ENCODE measurements at regions not wholly inside any gene's neighbourhood (a gene's known extent, or its start where the extent isn't known, plus 50 kb on each side); places are given as distances from the start of the nearest gene placed in this dataset.

DNA sequence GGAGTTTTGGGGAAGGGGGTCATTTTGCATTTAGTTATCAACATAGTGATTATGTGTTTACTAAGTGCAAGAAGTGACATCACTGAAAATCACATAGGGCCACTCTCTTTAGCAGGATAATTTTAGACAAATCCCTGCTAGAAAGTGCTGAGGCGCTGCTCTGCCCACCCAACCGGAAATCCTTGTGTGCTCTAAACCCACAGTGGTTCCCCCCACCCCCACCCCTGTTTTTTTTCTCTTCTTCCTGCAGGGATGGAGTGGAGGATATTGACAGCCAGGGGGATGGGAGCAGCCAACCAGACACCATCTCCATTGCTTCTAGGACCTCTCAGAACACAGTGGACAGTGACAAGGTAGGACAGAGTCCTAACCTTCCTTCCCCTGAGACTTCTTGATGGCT, 234.2 kb upstream of the UMPS start:
- H3K9me2 ChIP-seq (replicated peaks; ENCODE audit: insufficient read depth, low read length), result no peaks in the 10 kb centered on the region
- no peaks in the 10 kb centered on the region for H3F3A ChIP-seq (ENCODE audit: insufficient read depth, low read length)
- H3K4me1 ChIP-seq (ENCODE audit: low read length), result peaks cover 3% of the 10 kb centered on the region; the same call in 1 of the 2 replicates
- H3K36me3 ChIP-seq (replicated peaks; ENCODE audit: insufficient read depth, low read length), result no peaks in the 10 kb centered on the region
- H3K9ac ChIP-seq (ENCODE audit: low read length), result no peak overlapping the region
- no peak overlapping the region for H3K4me3 ChIP-seq (ENCODE audit: low read length)
- no peak overlapping the region for H3K4me2 ChIP-seq (ENCODE audit: low read depth, low read length)
- H4K20me1 ChIP-seq (ENCODE audit: insufficient read depth, low read length), result no peaks in the 10 kb centered on the region
- H3K9me3 ChIP-seq (replicated peaks; ENCODE audit: insufficient read depth, low read length), result no peaks in the 10 kb centered on the region
- H2AFZ ChIP-seq (ENCODE audit: low read length), result no peak overlapping the region
- H3K79me2 ChIP-seq (ENCODE audit: low read length), result no peaks in the 10 kb centered on the region
- no peak overlapping the region for H3K27ac ChIP-seq (ENCODE audit: low read length)
- no peak for TF ChIP-seq EZH2phosphoT487 (IDR thresholded peaks at IDR 0.05; ENCODE audit: low read length)
- TF ChIP-seq, protein P1, sequence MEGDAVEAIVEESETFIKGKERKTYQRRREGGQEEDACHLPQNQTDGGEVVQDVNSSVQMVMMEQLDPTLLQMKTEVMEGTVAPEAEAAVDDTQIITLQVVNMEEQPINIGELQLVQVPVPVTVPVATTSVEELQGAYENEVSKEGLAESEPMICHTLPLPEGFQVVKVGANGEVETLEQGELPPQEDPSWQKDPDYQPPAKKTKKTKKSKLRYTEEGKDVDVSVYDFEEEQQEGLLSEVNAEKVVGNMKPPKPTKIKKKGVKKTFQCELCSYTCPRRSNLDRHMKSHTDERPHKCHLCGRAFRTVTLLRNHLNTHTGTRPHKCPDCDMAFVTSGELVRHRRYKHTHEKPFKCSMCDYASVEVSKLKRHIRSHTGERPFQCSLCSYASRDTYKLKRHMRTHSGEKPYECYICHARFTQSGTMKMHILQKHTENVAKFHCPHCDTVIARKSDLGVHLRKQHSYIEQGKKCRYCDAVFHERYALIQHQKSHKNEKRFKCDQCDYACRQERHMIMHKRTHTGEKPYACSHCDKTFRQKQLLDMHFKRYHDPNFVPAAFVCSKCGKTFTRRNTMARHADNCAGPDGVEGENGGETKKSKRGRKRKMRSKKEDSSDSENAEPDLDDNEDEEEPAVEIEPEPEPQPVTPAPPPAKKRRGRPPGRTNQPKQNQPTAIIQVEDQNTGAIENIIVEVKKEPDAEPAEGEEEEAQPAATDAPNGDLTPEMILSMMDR (IDR thresholded peaks at IDR 0.05; ENCODE audit: low read length), result no peak
- TF ChIP-seq EZH2 (optimal IDR thresholded peaks at IDR 0.05; ENCODE audit: low read depth, low read length), result no peak
- no peak for DNase-seq
- no peaks in the 10 kb centered on the region for H3K27me3 ChIP-seq (replicated peaks; ENCODE audit: insufficient read depth, low read length)

DNA sequence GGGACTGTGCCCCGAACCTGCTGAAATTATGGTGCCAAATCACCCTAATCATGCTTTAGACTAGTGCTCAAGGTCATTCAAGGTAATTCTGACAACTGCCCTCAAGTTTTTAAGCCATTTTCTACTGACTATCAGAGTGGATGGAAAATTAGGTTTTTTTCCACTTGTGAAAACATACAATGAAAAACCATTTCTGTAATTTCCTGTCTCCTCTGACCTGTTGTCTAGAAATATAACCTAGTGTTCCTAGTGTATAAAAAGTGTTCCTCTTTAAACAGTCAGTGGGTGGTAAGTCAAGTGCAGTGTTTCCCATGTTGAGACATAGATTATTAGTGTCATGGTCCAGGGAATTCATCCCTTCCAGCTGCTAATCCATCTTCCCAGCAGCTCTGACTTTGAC, 232.8 kb upstream of the UMPS start:
- Histone ChIP-seq H4K20me1 (ENCODE audit: insufficient read depth, low read length) (no peaks in the 10 kb centered on the region), H3K9me3 (replicated peaks; ENCODE audit: insufficient read depth, low read length) (no peaks in the 10 kb centered on the region), H3K9ac (ENCODE audit: low read length) (no peak overlapping the region), H3K4me2 (ENCODE audit: low read depth, low read length) (no peak overlapping the region), H3K27me3 (replicated peaks; ENCODE audit: insufficient read depth, low read length) (no peaks in the 10 kb centered on the region), H3K9me2 (replicated peaks; ENCODE audit: insufficient read depth, low read length) (no peaks in the 10 kb centered on the region), H3F3A (ENCODE audit: insufficient read depth, low read length) (no peaks in the 10 kb centered on the region), H3K4me1 (ENCODE audit: low read length) (peaks cover 3% of the 10 kb centered on the region; the same call in 1 of the 2 replicates), H2AFZ (ENCODE audit: low read length) (no peak overlapping the region), H3K36me3 (replicated peaks; ENCODE audit: insufficient read depth, low read length) (no peaks in the 10 kb centered on the region), H3K4me3 (ENCODE audit: low read length) (no peak overlapping the region), H3K79me2 (ENCODE audit: low read length) (no peaks in the 10 kb centered on the region), H3K27ac (ENCODE audit: low read length) (no peak overlapping the region)
- no peak for DNase-seq
- no peak for TF ChIP-seq EZH2 (optimal IDR thresholded peaks at IDR 0.05; ENCODE audit: low read depth, low read length)
- TF ChIP-seq, protein P1 (IDR thresholded peaks at IDR 0.05; ENCODE audit: low read length), result no peak
- TF ChIP-seq EZH2phosphoT487 (IDR thresholded peaks at IDR 0.05; ENCODE audit: low read length), result no peak

DNA sequence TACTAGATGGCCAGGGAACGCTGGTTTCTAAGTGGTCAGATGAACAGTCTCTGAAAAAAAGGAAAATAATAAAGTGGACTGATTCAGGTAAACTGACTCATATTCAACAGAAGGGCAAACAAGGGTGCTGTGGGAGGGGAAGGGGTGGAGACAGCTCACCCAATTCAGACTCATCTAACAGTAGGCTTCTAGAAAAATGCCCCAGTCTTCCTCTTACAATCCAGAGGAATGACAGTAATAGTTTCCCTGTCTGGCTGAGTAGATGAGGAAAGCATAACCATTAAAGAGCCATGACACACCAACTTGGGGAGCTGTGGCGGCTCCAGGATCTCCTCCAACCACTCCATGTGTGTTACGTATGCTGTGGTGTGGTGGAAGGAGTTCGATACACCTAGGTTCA, 231.4 kb upstream of the UMPS start:
- no peak for DNase-seq
- Histone ChIP-seq H3K9me3 (replicated peaks; ENCODE audit: insufficient read depth, low read length) (no peaks in the 10 kb centered on the region), H2AFZ (ENCODE audit: low read length) (no peak overlapping the region), H4K20me1 (ENCODE audit: insufficient read depth, low read length) (no peaks in the 10 kb centered on the region), H3K9me2 (replicated peaks; ENCODE audit: insufficient read depth, low read length) (no peaks in the 10 kb centered on the region), H3K4me3 (ENCODE audit: low read length) (no peak overlapping the region), H3K27me3 (replicated peaks; ENCODE audit: insufficient read depth, low read length) (no peaks in the 10 kb centered on the region), H3K36me3 (replicated peaks; ENCODE audit: insufficient read depth, low read length) (no peaks in the 10 kb centered on the region), H3K4me2 (ENCODE audit: low read depth, low read length) (no peak overlapping the region), H3K9ac (ENCODE audit: low read length) (no peak overlapping the region), H3K79me2 (ENCODE audit: low read length) (no peaks in the 10 kb centered on the region), H3F3A (ENCODE audit: insufficient read depth, low read length) (no peaks in the 10 kb centered on the region), H3K4me1 (ENCODE audit: low read length) (peaks cover 3% of the 10 kb centered on the region; the same call in 1 of the 2 replicates), H3K27ac (ENCODE audit: low read length) (no peak overlapping the region)
- TF ChIP-seq EZH2phosphoT487 (IDR thresholded peaks at IDR 0.05; ENCODE audit: low read length), result no peak
- TF ChIP-seq, protein P1 (IDR thresholded peaks at IDR 0.05; ENCODE audit: low read length), result no peak
- TF ChIP-seq EZH2 (optimal IDR thresholded peaks at IDR 0.05; ENCODE audit: low read depth, low read length), result no peak
